SU-DHL-6 (cell line): ENCODE measurements at regions not wholly inside any gene's neighbourhood (a gene's known extent, or its start where the extent isn't known, plus 50 kb on each side); places are given as distances from the start of the nearest gene placed in this dataset.

Experiments
- CTCF ChIP-seq: fragments of 200-600 bp; sonication (generic); IDR thresholded peaks from one replicate; pipeline ENCODE4 v1.5.1; 2017; ENCODE audit warnings: antibody characterized with exemption, mild to moderate bottlenecking, low read length, moderate library complexity; ENCODE audit not compliant: insufficient read depth, poor library complexity, severe bottlenecking
- EZH2phosphoT487 ChIP-seq: fragments of 200-600 bp; sonication (generic), shearing (Covaris generic); conservative IDR thresholded peaks from 2 replicates; pipeline ENCODE4 v1.6.1; 2018; ENCODE audit warnings: mild to moderate bottlenecking, antibody characterized with exemption, low read length, moderate library complexity, mixed read lengths

DNA sequence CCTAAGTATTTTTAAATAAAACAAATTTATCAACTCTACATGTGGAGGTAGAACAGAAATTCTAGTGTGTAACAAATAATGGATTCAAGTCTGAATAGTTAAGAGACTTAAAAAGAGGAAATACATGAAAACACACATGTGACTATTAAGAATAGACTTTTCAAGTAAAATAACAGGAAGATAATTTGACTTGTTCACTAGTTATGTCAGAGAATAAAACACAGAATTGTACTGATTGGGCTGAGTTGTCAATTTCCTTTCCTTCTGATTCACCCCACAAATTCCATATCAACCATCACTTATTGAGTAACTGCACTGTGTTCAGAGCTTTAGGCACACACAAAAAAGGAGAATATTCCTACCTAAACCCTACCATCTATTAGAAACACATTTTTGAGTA, 557.2 kb downstream of the TUSC7 start:
- no peak for TF ChIP-seq CTCF
- no peak for TF ChIP-seq EZH2phosphoT487
